Right ventricle myocardium superior (tissue), 1 donor: ENCODE measurements at regions not wholly inside any gene's neighbourhood (a gene's known extent, or its start where the extent isn't known, plus 50 kb on each side); places are given as distances from the start of the nearest gene placed in this dataset.
A peak's percentile ranks its signal among the peaks of the same experiment; 100 is the strongest.

Experiments
- ATAC-seq: fragments of 200-7000 bp; cut with Tn5 transposase; one replicate; pipeline ENCODE4 v1.9.1; 2020; ENCODE audit warnings: mild to moderate bottlenecking; ENCODE audit not compliant: poor library complexity
- DNase-seq: peaks from one replicate; pipeline ENCODE4 v3.0.0-alpha.2; 2020
- intact Hi-C: fragments of 100-400 bp; cut with DNase I; formaldehyde crosslinking; loops from one replicate; pipeline ENCODE4 v1.11.2; 2022
- donor health status: DM: no; HTN: yes; CAD: no; lungs with severe emphysema.

GRCh38 chr13:30843548-30843947 is 62.5 kb upstream of the MEDAG start:
- ATAC-seq: no peak
- intact Hi-C loops: no loop called here
- no peak for DNase-seq

DNA sequence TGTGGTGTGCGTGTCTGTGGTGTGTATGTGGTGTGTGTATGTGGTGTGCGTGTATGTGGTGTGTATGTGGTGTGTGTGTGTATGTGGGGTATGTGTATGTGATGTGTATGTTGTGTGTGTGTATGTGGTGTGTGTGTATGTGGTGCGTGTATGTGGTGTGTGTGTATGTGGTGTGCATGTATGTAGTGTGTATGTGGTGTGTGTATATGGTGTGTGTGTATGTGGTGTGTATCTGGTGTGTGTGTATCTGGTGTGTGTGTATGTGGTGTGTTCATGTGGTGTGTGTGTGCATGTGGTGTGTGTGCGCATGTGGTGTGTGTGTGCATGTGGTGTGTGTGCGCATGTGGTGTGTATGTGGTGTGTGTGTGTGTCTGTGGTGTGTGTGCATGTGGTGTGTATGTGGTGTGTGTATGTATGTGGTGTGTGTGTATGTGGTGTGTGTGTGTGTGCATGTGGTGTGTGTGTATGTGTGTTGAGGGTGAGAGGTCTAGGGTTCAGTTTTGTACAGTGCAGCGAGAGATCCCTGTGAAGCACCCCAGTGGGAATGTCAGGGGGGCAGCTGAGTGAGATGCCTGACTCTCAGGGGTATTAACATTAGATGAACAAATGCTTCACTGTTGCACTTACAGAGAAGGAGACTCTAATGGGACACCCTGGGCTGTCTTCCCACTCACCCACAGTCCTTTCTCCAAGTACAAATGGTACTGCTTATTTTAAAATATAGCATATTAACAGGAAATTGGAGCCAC is 61.3 kb upstream of the MEDAG start:
- DNase-seq: no peak
- ATAC-seq: no peak
- intact Hi-C loops: no loop called here

DNA sequence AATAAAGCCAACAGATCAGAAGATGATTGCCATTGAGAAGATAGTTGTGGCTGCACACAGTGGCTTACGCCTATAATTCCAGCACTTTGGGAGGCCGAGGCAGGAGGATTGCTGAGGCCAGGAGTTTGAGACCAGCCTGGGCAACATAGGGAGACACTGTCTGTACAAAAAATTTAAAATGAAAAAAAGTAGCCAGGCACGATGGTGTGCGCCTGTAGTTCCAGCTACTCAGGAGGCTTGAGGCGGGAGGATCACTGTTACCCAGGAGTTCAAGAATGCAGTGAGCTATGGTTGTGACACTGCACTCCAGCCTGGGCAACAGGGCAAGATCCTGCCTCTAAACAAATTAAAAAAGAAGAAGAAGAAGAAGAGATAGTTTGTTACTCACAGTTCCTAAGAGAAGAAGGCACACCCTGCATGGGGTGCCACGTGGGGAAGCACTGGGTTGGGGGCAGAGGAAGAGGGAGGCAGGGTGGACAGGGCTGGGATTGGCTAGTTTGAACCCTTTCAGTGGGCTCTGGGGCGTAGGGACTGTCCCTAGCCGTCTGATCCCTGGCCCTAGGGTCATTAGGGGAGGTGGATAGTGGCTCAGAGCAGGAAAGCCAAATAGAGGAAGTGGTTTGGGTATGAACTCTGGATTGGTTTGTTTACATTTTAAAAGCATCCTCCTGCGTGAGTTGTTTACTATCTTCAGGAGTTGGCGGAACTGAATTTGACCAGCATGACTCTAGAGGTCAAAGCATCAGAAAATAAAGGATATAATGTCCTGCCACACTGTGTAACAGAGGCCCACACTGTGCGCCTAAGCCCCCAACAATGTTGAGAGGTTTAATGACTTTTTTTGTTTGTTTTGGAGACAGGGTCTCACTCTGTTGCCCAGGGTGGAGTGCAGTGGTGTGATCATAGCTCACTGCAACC is 60.5 kb upstream of the MEDAG start:
- intact Hi-C loops: no loop called here
- ATAC-seq (no peak), DNase-seq (no peak)

- no peak for ATAC-seq
Measured at GRCh38 chr13:30846311-30846710, 59.8 kb upstream of the MEDAG start.

DNA sequence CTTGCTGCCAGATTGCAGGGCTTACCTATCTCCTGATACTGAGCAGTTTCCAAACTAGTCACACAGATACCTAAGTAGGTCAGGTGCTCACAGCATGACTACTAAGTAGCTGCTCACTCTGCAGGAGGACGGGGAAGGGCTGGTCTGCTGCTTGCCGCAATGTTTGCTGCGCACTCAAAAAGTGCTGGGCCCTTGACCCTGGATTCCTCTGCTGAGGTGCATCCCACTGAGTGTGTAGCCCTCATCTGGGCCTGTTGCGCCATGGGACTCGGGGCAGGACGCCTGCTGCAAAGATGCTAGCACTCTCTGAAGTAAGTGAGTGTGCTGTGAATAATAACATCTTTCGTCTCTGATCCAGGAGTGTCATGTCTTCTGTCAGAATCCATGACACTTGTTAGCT is 59.2 kb upstream of the MEDAG start:
- intact Hi-C loops: no loop called here
- ATAC-seq (no peak), DNase-seq (no peak)

More at GRCh38 chr13:30846311-30846710, 59.8 kb upstream of the MEDAG start:
- no peak for DNase-seq
- intact Hi-C loops: no loop called here

DNA sequence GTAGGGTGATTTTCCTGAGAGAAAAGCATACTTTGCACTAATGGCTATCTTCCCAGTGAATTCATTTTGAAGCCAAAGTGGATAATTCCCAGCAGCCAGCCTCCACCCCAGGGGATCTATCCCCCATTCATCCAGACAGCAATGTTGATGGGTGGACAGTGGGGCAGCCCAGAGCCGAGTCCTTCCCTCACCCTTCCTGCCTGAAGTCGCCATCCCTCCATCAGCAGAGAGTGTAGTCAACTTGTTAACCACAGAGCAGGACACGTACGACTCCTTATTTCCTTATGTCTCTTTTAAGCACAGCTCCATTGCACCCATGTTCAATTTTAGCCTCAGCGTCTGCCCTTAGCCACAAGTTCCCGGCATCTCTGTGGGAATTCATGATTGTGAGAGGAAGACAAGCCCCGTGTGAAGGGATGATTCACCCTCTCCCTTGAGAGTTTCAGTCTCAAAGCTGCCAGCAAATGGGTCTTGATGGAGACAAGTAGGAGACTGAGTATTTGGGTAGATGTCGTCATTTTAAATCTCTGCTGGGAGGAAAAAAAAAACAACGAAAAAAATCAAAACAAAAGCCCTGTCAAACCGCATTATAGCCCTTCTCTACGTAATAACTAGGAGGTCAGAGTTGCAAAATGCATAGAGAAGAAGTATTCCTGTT is 58.3 kb upstream of the MEDAG start:
- intact Hi-C loops: no loop called here
- ATAC-seq (peak; percentile 71), DNase-seq (no peak)

GRCh38 chr13:30848332-30849027 is 57.6 kb upstream of the MEDAG start:
- intact Hi-C loops: no loop called here
- ATAC-seq (no peak), DNase-seq (no peak)

- intact Hi-C loops: no loop called here
- no peak for DNase-seq
- no peak for ATAC-seq
Measured at GRCh38 chr13:30849611-30850010, 56.5 kb upstream of the MEDAG start.

- DNase-seq: no peak
- no peak for ATAC-seq
- intact Hi-C loops: no loop called here
Measured at GRCh38 chr13:30850204-30850866, 55.7 kb upstream of the MEDAG start.

- intact Hi-C loops: no loop called here
- ATAC-seq: no peak
- DNase-seq: no peak
Measured at GRCh38 chr13:30850867-30851211, 55.2 kb upstream of the MEDAG start.

- no peak for DNase-seq
- no peak for ATAC-seq
- intact Hi-C loops: no loop called here
Measured at GRCh38 chr13:30851697-30852096, 54.4 kb upstream of the MEDAG start.

GRCh38 chr13:30855569-30855968 is 50.5 kb upstream of the MEDAG start:
- DNase-seq (no peak), ATAC-seq (no peak)
- intact Hi-C loops: no loop called here

DNA sequence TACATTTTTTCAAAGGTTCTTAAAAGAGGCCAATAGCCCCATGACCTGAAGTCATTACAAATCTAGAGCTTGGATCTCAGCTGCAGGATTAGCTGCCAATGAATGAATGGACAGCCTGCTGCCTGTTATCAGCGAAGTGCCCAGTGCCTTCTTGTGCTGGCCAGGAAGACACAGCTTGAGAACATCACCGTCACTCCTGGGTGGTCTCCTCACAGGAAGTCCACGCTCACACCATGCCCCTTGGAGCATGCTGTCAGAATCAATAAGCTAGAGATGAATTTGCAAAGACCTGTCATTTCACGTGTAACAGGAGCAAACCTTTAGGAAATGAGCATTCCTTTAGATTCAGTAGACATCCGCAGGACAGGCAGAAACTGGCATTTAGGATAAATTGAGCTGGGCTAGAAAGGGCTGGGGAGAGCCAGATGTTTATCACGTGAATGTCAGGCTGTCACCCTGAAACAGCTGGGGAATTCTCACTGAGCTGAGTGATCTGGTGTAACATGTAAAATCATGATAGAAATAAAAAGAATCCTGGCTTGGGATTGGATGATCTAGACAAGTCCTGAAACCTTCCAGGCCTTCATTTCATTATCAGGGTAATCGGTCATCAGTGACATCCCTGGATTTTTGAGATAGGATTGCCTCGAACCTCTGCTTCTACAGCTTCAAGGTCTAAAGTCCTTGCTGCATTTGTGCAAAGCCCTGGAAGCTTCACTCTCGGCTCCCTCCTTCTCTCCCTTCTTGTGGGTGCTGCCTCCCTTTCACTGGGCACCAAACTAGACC is 49.9 kb upstream of the MEDAG start:
- intact Hi-C loops: no loop called here
- no peak for ATAC-seq
- no peak for DNase-seq
